Astrocyte (in vitro differentiated cells and primary cell): ENCODE measurements at regions not wholly inside any gene's neighbourhood (a gene's known extent, or its start where the extent isn't known, plus 50 kb on each side); places are given as distances from the start of the nearest gene placed in this dataset.

Experiments used
- EZH2 ChIP-seq: IDR thresholded peaks from 2 replicates; pipeline ENCODE4 v1.6.1; 2012; ENCODE audit warnings: mild to moderate bottlenecking, low read length, inconsistent platforms; ENCODE audit not compliant: insufficient read depth
- TF ChIP-seq, protein P1 (sequence below): IDR thresholded peaks from 2 replicates; pipeline ENCODE4 v1.5.1; 2011; ENCODE audit warnings: low read depth, mild to moderate bottlenecking, inconsistent platforms, low read length, moderate library complexity; ENCODE audit not compliant: insufficient read depth

DNA sequence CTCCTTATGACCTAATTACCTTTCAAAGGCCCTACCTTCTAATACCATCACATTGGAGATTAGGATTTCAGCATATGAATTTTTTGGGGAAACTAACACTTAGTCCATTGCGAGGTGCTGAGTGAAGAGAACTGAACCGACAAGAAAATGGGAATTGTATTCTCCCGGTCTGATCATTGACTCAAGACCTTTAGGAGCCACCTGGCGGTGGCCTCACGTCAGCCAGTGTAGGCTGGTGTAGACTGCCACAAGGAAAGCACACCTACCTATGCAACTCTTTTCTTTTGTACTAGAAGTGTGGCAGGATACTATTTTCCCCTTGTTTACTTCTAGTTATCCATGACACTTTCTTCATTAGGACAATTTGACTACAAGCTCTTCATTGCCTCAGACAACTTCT is 333.5 kb upstream of the B3GALT2 start:
- TF ChIP-seq, protein P1, sequence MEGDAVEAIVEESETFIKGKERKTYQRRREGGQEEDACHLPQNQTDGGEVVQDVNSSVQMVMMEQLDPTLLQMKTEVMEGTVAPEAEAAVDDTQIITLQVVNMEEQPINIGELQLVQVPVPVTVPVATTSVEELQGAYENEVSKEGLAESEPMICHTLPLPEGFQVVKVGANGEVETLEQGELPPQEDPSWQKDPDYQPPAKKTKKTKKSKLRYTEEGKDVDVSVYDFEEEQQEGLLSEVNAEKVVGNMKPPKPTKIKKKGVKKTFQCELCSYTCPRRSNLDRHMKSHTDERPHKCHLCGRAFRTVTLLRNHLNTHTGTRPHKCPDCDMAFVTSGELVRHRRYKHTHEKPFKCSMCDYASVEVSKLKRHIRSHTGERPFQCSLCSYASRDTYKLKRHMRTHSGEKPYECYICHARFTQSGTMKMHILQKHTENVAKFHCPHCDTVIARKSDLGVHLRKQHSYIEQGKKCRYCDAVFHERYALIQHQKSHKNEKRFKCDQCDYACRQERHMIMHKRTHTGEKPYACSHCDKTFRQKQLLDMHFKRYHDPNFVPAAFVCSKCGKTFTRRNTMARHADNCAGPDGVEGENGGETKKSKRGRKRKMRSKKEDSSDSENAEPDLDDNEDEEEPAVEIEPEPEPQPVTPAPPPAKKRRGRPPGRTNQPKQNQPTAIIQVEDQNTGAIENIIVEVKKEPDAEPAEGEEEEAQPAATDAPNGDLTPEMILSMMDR: no peak
- no peak for TF ChIP-seq EZH2
